HG02763 (cell line): ENCODE measurements at regions not wholly inside any gene's neighbourhood (a gene's known extent, or its start where the extent isn't known, plus 50 kb on each side); places are given as distances from the start of the nearest gene placed in this dataset.

Source experiments
- ATAC-seq: cut with Tn5 transposase; IDR thresholded peaks from one replicate; pipeline ENCODE4 v1.9.1; 2021; ENCODE audit warnings: mild to moderate bottlenecking, moderate library complexity; ENCODE audit not compliant: unreplicated experiment

DNA sequence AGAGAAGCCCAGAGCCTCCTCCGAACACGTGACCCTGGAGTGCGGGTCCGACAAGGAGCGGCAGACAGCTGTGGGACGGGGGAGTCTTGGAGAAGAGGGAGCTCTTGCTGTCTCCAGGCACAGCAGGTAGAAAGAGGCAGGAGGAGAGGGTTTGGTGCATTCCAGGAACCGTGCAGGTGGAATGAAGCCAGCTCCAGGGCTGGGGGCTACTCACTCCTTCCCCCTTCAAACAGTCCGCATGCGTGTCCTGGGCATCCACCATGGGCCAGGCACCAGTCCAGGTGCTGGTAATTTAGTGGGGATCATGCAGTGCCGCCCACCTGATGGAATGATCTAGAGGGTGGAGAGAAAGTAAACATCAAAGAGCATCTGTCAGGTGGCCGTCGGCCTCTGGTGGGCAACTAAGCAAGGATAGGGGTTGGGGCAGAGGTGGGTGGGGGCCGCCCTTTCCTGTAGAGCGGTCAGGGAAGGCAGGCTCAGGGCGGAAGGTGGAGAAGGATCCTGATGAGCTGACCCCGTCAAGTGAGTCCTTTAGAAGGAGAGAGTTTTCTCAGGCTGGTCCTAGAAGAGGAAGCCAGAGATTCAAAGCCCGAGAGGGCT, 850.0 kb downstream of the TBC1D22A start:
- no peak for ATAC-seq

DNA sequence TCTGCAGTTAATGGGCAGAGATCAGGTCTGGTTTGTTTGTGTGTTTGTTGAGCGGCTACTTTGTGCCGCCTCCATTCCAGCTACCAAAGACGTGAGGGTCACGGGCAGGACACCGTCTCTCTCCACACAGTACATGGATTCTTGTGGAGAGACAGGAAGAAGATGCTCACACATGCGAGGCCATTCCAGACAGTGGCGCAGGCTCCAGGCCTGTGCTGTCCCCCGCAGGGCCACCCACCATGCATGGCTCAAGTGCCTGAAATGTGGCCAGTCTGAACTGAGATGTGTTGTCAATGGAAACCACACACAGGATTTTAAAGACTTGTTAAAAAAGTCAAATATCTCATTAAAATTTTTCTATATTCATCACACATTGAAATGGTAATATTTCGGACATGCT, 848.3 kb downstream of the TBC1D22A start:
- no peak for ATAC-seq

DNA sequence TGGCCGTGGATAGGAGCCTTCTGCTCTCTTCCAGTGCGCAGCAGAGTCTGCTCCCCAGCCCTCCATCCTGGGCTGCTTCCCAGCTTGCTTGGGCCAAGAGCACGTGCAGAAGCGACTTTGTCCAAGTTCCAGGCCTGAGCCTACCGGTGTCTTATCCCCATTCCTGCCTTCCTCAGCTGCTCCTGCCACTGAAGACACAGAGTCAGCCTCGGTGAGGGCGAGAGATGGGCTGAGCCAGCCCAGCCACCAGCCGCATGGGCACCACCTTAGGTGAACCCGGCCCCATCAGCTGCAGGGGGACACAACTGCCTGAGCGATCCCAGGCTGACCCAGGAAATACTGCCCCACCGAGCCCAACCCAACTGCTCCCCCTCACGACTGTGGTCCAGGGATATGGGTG, 847.8 kb downstream of the TBC1D22A start:
- no peak for ATAC-seq

DNA sequence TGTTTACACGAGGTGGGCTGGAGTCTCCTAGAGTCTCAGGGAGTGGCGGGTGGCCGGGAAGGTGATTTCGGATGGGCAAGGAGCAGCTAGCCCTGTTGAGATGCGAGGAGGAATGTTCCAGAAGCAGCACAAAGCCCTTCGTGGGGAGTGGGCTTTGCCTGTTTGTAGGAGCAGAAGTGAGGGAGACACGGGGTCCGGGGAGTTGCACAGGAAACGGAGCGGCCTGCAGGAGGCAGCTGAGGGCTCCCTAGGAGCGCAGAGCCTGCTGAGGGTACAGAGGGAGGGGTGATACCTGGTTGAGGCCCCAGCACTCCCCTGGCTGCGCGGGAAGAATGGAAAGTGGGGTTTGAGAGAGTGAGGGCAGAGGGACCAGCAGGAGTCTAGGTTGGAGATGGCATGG, 847.2 kb downstream of the TBC1D22A start:
- ATAC-seq, result no peak

DNA sequence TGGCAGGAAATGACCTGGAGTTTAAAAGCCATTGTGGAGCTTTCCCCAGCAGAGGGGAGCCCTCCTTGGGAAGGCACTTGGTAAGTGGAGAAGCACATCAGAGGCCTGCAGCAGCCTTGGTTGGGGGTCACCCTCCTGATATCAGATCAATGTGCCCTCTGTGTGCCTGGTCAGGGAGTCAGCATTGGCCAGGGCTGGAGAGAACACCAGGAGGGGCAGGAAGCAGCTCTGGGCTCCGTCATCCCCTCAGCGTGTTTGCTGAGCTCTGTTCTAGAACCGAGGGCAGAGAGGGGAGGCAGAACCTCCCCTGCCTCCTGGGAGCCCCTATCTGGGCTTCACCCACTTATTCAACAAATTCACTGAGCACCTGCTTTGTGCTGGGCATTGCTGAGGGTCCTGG, 846.0 kb downstream of the TBC1D22A start:
- ATAC-seq, result no peak

DNA sequence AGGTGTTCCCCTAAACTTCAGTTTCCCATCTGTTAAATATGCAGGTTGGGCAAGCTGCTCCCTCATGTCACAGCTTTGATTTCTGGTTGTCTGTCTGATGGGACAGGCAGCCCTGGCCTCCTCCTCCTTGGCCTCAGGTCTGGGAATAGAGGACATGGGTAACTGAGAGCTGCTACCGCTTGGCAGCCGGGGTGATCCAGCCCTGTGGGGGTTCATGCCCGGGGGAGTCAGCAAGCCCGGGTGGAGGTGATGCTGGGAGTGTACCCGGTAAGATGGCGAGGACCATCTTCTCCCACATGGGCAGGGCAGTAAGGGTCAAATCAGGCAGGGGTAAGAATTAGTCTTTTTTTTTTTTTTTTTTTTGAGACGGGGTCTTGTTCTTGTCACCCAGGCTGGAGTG, 845.0 kb downstream of the TBC1D22A start:
- ATAC-seq, result no peak

DNA sequence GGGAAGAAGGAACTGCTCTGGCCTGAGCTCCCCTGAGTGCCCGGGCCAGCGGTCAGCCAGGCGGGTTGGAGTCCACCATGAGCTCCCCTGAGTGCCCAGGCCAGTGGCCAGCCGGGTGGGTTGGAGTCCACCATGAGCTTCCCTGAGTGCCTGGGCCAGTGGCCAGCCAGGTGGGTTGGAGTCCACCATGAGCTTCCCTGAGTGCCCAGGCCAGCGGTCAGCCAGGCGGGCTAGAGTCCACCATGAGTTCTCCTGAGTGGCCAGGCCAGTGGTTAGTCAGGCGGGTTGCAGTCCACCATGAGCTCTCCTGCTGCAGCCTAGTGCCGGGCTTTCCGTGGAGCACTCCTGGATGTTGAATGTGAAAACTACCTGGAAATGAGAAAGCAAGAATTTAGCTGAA, 844.0 kb downstream of the TBC1D22A start:
- ATAC-seq, result no peak

DNA sequence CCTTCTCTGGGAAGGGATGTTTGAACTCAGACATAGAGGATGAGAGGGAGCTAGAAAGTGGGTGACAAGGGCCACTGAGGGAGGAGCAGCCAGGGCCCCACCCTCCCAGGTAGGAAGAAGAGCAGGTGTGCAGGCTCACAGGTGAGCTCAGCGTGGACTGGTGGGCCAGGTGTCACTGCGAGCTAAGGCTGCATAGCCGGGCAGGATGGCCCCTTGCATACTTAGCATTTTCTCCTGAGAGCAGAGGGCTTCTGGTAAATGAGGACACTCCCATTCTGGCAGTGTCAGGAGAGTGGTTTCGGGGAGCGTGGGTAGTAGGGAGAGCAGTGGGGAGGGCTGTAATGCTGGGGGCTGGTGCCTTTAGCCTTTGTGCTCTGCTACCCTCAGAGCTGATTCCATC, 843.4 kb downstream of the TBC1D22A start:
- no peak for ATAC-seq

DNA sequence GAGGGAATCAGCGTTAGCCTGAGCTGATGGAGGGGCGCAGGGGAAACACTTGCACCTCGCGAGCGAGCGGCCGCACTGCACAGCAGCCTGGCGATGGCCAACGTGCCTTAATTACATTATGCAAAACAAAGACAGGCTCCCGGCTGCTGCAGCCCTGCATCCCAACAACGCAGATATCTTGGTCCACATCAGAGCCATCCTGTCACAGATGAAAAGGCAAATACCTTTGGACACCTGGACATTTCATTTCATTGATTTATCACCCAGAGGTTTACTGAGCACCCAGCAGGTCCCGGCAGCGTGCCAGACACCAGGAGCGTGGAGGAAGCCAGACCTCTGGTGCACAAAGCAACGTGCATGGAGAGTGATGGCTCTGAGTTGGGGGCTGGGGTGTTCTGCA, 843.0 kb downstream of the TBC1D22A start:
- ATAC-seq, result no peak

DNA sequence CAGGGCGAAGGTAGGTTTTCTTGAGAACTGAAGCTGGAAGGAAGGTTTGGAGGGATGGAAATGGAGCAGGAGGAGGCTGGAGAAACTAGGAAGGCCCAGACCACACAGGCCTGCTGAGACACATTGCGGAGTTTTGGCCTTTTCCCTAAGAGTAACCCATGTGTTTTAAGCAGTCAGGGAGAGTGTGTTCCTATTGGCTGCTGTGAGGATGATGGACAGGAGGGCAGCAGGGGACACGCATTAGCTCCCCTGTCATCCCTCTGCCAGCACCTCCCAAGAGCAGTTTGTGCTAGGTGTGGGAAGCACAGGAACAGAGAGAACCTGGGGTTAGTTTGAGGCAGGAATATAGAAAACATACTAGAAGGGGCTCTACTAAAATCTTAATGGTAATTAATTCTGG, 842.1 kb downstream of the TBC1D22A start:
- no peak for ATAC-seq

DNA sequence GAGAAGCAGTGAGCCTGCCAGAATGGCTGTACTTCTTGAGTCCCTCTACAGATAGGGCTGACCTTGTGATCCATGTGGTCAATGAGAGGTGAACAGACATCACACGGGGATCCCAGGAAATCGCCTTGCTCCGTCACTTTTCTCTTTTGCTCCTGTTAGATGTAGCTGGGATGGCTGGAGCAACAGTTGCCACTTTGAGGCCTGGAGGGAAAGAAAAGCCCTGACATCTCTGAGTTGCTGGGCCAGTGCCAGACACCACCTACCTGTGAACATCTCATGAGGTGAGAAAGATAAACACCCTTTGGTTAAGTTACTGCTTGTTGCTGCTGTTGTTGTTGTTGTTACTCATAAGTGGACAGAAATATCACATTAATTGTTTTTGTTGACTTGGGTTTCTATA, 840.3 kb downstream of the TBC1D22A start:
- no peak for ATAC-seq

DNA sequence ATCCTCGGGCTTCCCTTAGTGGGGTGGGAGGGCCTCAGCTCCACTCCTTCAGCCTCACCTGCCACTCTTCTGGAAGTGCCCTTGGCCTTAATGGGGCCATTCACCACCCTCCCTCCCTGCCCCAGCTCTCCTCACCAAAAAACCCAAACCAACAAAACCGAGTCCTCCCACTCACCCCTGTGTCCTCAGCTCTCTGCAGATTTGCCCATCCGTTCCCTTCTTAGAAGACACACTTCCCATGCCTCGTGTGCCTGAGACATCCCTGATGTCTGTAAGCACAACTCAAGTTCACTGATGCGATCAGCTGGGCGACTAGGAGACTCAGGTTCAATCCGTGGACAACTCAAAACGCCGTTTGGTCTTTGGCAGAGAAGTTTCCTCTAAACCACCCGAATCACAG, 839.2 kb downstream of the TBC1D22A start:
- ATAC-seq, result no peak

DNA sequence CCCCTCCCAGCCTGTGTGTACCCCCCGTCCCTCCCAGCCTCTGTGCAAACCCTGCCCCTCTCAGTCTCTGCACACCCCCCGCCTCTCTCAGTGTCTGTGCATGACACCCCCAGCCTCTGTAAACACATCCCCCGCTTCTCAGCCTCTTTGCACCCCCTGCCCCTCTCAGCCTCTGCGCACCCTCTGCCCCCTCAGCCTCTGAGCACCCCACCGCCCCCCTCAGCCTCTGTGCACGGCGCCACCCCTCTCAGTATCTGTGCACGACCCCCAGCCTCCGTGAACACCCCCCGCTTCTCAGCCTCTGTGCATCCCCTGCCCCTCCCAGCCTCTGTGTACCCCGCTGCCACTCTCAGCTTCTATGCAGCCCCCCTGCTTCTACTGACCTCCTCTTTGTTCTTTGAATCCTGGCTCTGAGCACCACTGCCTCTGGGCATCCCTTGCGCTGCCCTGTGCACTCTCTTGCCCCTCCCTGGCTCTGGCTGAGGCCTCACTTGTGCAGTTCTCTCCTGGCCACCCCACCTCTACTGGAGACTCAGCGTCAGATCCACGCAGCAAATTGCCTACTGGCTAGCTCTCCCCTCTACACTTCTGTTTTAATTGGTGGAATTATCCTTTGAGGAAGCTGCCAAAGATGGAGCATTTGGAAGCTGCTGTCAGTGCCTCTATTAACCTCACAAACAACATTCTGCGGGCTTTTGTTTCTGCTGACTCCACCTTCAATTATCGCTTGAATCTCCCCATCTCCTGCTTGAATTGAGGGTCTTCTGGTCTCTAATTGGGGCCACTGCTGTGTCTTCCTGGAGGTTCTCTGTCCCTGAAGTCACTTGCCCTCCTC, 838.6 kb downstream of the TBC1D22A start:
- no peak for ATAC-seq

DNA sequence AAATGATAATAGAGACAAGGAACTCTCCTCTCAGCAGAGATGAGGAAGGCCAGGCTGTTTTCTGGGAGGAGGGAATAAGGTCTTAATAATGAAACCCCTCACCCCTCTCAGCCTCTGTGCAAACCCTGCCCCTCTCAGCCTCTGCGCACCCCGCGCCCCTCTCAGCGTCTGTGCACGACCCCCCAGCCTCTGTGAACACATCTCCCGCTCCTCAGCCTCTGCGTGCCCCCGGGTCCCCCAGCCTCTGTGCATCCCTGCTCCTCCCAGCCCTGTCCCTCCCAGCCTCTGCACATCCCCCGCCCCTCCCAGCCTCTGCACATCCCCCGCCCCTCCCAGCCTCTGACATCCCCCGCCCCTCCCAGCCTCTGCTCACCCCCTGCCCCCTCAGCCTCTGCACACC, 837.8 kb downstream of the TBC1D22A start:
- no peak for ATAC-seq

DNA sequence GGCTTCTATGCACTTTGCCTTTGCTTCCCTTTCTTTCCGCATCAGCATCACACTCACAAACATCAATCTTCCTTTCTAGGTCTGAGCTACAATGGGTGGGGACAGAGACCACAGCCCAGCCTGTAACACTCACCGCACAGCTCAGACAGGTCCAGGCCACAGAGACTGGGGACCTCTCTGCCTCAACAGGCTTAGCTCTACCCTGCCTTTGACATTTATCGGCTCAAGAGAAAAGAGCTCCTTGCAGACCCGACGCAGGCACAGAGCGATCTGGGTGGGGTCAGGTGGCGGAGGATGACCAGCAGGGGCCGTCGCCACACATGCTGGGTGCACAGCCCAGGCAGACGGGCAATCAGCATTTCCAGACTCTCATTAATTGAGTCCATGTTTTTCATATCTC, 837.3 kb downstream of the TBC1D22A start:
- ATAC-seq, result no peak

DNA sequence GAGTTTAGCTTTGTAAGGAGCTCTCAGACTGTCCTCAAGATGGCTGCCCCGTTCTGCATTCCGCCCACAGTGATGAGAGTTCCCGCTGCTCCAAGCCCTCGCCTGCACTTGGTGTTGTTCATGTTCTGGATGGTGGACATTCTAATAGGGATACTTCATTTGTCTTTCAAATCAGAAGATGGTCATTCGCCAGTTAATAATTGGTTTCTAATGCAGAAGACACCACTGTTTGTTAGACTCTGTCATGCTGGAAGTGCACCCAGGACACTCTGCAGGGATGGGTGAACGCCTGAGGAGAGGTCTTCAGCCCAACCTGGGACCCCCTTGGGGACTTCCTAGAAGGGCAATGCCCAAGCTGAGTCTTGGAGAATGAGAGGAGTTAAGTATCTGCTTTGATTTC, 836.4 kb downstream of the TBC1D22A start:
- no peak for ATAC-seq

DNA sequence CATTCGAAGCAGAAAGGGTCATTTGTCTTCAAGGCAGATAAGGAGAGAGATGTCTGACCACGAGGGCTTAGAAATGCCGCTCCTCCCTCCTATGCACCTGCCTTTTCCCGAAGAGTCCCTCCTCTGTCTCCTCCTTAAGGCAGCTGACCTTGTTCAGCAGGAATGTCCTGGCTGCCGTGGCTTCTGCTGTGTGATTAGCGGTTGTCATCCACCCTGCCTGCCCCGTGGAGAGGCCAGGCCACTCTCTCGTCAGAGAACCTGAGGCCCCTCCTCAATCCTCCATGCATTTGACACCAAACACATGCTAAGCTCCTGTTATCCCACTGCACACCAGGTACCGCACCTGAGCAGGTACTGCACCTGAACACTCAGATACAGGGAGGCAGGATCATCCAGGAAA, 834.6 kb downstream of the TBC1D22A start:
- no peak for ATAC-seq

DNA sequence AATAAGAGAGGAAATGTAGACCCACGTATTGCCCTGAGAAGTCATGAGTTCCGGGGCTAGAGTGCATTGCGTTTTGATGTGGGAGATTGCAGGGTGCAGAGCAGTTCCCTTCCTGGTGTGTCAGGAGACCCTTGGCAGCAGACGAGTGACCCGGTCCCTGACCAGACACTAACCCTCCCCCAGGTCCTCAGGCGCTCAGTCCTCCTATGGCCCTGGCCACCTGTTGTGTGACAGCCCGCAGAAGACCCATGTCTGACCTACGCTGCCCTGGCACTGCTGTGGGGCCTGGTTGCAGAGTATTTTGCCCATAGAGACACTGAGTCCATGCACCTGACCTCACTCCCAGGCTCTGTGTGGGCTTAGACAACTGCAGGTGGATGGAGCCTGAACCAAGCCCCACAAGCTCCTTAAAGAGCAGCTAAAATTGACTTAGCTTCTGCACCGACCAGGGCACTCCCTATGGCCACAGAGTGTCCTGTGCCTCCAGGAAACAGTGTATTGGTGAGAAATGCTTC, 833.8 kb downstream of the TBC1D22A start:
- no peak for ATAC-seq

DNA sequence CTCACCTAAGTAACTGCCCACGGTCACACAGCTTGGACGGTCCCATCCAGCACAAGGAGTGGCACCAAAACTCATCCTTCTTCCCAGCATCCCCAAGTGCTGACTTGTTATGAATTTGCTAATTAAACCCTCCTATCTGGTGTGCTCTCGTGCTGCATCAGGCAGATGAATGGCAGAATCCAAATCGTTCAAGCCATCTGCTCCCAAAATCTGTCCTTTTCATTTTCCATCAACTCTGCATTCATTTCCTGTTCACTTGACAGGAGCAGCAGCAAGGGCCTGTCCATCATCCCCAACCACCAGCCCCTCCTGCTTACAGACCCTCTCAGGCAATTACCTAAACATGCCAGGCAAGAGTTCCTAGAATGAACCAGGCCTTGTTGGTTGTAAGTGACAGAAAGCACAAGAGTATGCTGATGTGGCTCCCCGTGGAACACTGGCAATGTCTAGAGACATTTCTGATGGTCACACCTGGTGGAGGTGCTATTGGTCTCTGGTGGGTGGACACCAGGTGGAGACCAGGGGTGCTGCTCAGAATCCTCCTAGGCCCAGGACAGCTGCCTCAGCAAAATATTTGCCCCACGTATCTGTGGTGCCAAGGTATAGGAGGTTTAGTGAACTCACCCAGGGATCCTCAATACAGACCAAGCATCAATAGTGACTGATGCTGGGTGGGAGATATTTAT, 832.5 kb downstream of the TBC1D22A start:
- ATAC-seq, result no peak

DNA sequence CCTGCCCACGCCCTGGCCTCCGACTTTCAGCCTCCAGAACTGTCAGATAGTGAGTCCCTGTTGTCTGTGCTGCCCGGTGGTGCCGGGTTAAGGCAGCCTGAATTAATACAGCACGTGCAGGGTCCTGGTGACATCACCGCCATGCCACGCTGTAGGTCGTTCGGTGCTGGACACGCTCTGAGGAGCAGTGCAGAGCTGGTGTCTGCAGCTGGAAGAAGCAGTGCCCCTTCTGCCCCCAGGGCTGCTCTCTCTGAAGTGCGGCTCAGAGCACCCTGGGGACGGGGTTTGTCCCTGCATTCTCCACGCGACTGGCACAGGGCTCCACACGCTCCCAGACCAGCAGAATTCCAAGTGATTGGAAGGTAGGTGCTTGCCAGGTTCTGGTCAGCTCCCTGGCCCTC, 831.5 kb downstream of the TBC1D22A start:
- ATAC-seq, result no peak

DNA sequence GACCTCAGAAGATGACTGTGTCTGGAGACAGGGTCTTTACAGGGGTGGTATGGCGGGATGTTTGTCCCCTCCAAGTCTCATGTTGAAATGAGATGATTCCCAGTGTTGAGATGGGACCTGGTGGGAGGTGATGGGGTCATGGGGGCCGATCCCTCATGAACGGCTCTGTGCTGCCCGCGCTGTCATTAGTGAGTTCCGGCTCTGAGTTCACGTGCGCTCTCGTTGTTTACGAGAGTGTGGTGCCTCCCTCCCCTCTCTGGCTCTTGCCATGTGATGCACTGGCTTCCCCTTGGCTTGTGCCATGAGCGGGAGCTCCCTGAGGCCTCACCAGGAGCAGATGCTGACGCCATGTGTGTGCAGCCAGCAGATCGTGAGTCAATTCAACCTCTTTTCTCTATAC, 830.8 kb downstream of the TBC1D22A start:
- ATAC-seq, result no peak

DNA sequence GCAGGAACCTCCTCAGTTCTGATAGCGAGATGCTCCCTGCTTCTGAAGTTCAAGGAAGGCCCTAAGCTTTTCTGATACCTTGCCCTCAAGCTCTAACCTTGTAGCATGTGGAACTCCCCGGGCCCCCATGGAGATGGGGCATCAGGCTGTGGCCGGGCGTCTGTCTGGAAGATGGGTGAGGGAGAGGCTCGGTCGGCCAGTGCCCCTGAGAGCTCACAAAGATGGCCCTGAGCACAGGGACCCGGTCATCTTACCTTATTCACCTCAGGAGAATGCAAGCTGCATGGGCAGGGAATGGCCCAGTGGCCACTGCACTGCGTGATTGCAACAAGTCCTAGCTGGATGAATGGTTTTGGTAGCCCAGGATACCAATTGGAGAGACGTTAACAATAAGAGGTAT, 830.3 kb downstream of the TBC1D22A start:
- no peak for ATAC-seq
